HG02678 (cell line): ENCODE measurements at regions not wholly inside any gene's neighbourhood (a gene's known extent, or its start where the extent isn't known, plus 50 kb on each side); places are given as distances from the start of the nearest gene placed in this dataset.
"Not testable (repeated sequence)": the region's sequence is repeated elsewhere in the genome, so short reads cannot be mapped to it uniquely, and the experiment has no call there.

Experiments used
- ATAC-seq: cut with Tn5 transposase; IDR thresholded peaks from one replicate; pipeline ENCODE4 v1.9.1; 2021; ENCODE audit warnings: mild to moderate bottlenecking, moderate library complexity; ENCODE audit not compliant: unreplicated experiment

GRCh38 chr7:156024201-156024600 is 211.9 kb upstream of the SHH start:
- ATAC-seq: no peak

GRCh38 chr7:156022483-156023459 is 210.5 kb upstream of the SHH start:
- ATAC-seq: no peak

DNA sequence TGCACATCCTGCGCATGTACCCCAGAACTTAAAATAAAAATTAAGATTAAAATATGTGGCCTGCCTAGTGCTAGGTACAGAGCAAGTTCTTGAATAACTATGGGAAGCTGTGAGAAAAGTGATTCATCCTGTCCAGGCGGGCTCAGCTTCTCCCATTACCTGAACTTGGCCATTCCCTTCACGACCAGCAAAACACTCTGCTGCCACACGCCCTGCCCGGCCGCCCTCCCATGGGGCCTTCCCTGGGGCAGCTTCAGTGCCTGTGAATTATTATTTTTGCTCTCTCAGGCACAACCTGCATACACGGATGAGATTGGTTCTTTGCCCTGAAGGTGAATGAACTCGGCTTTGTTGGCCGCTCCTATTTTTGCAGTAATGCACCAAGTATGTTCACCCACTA is 209.2 kb upstream of the SHH start:
- no peak for ATAC-seq

GRCh38 chr7:156020566-156020965 is 208.3 kb upstream of the SHH start:
- no peak for ATAC-seq

GRCh38 chr7:156019776-156020565 is 207.7 kb upstream of the SHH start:
- no peak for ATAC-seq

DNA sequence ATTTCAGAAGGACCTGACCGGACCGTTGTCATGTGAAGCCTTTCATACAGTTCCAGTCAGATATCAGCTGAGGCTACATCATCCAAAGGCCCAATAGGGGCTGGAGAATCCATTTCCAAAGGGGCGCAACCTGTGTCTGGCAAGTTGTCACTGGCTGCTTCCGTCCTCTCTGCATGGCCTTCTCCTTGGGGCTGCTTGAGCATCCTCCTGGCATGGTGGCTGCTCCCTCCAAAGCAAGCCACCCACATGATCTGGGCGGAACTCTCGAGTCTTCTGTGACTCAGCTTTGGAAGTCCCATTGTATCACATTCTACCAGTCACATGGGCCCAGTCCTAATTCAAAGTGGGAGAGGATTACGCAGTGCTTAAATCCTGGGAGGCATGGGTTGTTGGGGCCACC is 207.0 kb upstream of the SHH start:
- ATAC-seq: no peak

GRCh38 chr7:156017916-156018700 is 205.8 kb upstream of the SHH start:
- ATAC-seq: no peak

- no peak for ATAC-seq
These were observed 205.2 kb upstream of the SHH start for GRCh38 chr7:156017431-156017830.

GRCh38 chr7:156015237-156016020 is 203.2 kb upstream of the SHH start:
- ATAC-seq: no peak

GRCh38 chr7:156014808-156015207 is 202.5 kb upstream of the SHH start:
- no peak for ATAC-seq

DNA sequence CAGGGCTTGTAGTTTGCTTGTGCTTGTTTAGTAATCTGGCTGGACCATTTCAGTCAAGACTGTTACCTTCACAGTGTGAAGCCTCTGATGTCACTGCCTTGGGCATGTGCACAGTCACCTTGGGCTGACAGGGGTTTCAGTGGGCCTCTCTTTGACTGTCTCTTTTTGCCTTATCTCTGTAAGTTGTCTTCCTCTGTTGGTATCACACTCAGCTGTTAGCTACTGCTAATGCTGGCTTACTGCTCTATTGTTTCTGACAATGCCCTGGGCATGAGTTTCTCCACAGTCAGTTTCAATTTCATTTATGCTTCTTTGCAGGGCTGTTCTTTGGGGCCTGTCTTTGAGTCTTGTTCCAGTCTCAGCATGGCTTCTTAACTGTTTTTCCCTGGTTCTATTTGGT is 201.9 kb upstream of the SHH start:
- no peak for ATAC-seq

DNA sequence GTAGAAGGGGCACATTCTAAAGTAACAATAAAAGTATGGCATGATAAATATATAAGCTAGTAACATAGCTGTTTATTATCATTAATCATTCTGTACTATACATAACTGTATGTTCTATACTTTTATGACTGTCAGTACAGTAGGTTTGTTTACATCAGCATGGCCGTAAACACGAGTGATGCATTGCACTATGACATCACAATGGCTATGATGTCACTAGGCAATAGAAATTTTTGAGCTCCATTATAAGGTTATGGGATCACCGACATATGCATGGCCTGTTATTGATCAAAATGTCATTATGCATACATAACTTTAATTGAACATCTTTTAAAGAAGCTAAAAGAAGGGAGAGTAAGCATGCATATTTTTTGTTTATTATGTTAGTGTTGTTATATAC is 200.1 kb upstream of the SHH start:
- ATAC-seq: no peak

GRCh38 chr7:156009569-156009968 is 197.3 kb upstream of the SHH start:
- no peak for ATAC-seq

DNA sequence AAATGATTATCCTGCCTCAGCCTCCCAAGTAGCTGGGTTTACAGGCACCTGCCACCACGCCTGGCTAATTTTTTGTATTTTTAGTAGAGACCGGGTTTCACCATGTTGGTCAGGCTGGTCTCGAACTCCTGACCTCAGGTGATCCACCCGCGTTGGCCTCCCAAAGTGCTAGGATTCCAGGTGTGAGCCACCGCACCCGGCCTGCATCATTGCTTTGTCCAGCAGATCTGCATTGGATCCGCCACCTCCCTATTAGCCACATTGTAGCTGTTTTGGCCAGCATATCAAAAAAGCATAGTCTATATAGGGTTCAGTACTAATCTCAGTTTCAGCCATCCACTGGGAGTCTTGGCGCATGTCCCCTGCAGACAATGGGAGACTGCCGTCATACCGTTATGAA is 194.6 kb upstream of the SHH start:
- not testable (repeated sequence) for ATAC-seq

GRCh38 chr7:156006024-156006423 is 193.8 kb upstream of the SHH start:
- no peak for ATAC-seq

- ATAC-seq: no peak
These were observed 193.0 kb upstream of the SHH start for GRCh38 chr7:156005202-156005691.

GRCh38 chr7:156004265-156005201 is 192.3 kb upstream of the SHH start:
- ATAC-seq: no peak

- ATAC-seq: no peak
These were observed 191.2 kb upstream of the SHH start for GRCh38 chr7:156003220-156004162.
